DMS 273 treated with DMSO at 0.1 percent for 48 hours (cell line): ENCODE measurements at regions not wholly inside any gene's neighbourhood (a gene's known extent, or its start where the extent isn't known, plus 50 kb on each side); places are given as distances from the start of the nearest gene placed in this dataset.

Source experiments
- DNase-seq: peaks from one replicate; lab custom pipeline; 2025; lab: John Stamatoyannopoulos, UW

DNA sequence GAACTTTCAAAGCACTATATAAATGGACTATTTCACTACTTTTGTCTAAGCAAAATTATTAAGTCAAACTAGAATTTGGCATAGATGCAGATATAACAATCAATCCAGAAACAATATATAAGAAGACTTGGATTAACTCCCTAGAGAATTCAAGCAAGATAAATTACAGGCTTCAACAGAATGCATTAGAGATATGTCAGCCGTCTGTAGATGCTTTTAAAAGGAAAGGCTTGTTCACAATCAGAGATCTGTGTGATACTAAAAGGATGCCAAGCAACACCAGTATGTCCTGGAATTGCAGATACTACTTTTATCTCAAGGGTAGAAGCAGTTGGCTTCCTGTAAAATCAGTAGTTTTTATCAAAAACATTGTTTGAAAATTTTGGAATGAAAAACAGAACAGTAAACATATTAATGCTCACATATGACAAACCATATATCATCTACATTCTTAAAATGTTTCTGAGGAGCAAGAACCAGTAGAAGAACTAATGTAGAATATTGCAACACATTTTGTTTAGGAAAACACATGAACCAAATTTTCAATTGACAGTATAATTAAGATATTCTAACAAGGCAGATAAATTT lies 947.9 kb upstream of the LRRN3 start:
- no peak for DNase-seq

DNA sequence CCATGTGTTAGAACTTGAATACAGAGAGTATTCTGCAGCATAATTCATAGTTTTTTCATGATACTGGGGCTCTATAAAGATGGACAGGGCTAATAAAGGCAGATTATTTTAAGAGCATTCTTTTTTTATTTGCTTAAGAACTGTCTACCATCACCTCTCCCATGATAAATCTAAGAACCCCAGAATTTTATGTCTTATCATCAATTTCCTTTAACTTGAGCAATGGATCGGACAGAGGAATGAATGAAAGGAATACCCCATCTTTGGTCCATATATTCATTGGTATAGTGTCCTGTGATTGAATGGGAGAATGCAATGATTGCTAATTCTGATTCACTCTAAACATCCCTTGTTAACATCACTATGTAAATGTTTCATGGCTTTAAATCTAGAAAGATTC lies 946.3 kb upstream of the LRRN3 start:
- no peak for DNase-seq

DNA sequence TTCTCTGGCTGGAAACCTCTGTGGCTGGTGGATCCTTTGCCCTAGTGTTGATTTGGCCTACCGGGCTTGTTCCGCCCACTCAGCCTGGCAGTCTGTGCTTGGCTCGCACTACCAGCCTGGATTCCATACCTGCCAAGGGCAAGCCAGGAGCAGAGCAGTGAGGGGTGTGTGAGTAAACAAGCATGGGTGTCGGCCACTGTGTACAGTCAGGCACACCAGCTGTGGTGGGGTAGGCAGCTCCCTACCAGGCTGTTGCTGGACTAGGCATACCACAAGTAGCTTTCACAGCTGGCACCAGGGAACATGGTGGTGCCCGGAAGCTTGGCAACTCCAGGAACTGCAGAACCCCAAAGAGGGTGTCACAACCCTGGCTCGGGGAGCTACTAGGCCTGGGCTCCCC lies 942.9 kb upstream of the LRRN3 start:
- no peak for DNase-seq

DNA sequence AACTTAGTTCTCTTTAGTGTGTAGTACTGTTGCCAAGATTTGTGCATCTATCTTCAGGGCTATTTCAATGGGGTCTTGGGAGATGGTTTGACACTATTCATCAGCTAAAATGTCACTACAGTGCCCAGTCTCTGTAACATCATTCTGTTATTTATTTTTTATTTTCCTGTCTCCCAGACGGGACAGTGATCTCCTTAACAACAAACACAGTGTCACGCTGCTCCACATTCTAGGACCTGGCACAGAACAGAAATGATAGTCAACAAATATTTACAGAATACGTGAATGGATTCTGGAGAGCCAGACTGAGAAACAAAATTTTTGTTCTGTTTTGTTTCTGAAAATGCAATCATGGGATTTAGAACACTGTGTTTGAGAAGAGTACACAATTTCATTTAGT lies 937.7 kb upstream of the LRRN3 start:
- DNase-seq: no peak

DNA sequence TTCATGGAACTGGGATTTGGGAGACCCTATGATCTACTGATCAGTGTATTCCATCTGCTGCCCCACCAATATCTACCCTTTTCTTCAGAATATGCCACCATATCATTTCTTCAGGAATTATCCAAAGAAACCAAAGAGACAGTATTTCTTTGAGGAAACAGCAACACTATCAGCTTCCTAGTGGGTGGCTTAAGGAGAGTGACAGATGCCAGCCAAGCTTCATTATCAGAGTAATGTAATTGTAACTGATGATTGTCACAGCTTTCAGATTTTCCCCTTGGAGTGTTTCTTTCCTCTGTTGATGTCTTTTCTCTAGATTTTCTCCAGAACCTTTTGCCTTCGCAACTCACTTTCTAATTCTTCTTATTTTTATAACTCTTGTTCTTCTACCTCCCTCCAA lies 934.4 kb upstream of the LRRN3 start:
- no peak for DNase-seq

DNA sequence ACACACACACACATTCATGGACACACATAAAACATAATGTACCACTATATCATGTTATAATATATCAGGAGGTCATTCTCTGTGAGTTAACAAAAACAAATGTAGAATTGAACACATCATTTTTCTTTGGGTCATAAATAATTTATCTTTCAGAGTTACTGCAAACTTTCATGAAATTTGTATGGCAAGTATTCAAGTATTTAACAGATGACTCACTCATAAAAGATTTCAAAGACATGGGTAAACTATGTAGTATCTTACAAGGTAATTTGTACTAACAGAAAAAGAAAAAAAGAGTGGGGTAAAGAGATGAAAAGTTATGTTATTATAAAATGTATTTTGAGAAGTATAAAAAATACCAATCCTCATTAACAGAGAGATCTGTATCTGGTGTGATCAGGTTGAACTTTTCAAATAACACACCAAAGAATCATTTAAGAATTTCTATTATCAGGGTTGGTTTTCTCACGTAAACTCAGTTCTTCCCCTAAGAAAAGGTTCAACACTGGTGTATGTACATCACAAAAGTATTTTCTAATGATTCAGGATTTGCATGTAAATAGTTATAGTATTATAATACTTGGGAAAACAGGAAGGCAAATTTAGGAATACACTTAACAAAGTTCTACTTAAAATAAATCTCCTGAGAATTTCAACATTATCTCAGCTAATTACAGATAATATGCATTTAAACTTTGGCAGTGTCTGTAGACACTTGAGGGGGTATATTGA lies 933.1 kb upstream of the LRRN3 start:
- DNase-seq: no peak

DNA sequence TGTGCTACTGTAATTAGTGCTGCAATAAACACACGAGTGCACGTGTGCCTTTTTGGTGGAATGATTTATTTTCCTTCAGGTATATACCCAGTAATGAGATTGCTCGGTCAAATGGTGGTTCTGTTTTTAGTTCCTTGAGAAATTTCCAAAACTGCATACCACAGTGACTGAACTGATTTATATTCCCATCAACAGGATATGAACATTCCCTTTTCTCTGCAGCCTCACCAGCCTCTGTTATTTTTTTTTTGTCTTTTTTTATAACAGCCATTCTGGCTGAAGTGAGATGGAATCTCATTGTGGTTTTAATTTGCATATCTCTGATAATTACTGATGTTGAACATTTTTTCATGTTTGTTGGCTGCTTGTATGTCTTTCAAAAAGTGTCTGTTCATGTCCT lies 922.9 kb upstream of the LRRN3 start:
- no peak for DNase-seq

DNA sequence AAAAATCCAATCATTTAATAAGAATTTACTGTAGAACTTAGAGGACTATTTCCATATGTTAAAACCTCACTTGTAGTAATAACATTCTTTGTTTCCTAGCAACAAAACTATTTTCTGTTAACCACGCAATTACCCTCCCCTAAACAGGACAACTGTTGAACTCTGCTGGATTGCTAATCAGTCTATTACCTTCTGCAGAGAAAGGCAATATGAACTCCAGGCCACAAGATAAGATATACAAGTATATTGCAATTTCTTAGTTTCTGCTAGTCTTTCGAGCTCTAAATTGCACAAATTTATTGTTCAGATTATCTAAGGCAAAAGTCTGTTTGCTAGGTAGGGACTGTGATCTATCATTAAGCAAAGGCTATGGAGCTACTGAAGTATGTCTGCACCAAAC lies 920.1 kb upstream of the LRRN3 start:
- peak; percentile 38 for DNase-seq

DNA sequence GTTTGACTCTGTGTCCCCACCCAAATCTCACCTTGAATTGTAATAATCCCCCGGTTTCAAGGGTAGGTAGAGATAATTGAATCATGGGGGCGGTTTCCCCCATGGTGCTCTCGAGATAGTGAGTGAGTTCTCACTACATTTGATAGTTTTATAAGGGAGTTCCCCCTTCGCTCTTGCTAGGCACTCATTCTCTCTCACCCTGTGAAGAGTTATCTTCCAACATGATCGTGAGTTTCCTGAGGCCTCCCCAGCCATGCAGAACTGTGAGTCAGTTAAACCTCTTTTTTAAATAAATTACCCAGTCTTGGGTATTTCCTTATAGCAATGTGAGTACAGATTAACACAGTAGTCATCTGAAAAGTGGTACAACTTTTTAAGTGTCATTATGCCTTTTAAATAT lies 913.5 kb upstream of the LRRN3 start:
- DNase-seq: no peak

DNA sequence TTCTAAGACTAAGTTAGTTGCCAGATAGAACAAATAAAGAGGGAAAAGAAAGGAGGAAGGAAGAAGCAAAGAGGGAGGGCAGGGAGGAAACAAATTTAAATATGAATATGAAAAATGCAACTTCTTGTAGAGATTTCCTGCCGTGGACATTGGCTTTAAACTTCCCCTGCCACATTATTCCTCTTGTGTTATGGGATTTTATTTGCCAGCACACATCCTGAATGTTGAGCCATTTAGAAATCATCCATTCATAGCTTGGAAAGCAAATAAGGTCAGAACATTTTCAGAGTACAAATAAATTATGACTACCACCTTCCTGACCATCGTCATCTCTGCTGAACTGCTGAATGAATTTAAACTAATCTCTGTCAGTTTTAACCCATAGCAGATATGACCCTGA lies 911.9 kb upstream of the LRRN3 start:
- DNase-seq: no peak

DNA sequence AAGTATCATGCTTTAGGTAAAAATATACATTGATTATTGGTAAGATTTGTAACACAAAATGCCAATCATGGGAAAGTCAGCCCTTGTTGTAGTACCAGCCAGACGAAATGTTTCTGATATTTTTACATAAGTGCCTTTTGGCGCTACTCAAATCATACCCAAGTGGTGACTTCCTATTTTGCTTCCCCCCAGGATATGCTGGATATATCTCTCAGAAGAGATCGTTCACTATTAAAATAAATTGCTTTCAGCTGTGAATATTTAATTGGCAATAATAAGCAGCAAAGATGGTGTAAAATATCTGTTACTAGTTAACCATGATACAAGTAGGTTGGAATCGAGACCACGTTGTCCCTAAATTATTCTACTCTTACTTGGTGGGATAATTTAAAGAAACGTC lies 909.2 kb upstream of the LRRN3 start:
- no peak for DNase-seq

DNA sequence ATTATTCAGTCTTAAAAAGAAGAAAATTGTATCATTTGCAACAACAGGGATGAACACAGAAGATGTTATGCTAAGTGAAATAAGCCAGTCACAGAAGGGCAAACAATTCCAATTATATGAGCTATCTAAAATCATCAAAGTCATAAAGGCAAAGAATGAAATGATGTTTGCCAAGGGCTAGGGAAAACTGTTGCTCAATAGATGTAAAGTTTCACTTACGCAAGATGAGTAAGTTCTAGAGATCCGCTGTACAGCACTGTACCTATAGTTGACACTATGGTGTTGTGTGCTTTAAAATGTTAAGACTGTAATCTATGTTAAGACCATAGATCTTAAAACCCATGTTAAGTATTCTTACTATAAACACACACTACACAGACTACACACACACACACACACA lies 904.6 kb upstream of the LRRN3 start:
- no peak for DNase-seq

DNA sequence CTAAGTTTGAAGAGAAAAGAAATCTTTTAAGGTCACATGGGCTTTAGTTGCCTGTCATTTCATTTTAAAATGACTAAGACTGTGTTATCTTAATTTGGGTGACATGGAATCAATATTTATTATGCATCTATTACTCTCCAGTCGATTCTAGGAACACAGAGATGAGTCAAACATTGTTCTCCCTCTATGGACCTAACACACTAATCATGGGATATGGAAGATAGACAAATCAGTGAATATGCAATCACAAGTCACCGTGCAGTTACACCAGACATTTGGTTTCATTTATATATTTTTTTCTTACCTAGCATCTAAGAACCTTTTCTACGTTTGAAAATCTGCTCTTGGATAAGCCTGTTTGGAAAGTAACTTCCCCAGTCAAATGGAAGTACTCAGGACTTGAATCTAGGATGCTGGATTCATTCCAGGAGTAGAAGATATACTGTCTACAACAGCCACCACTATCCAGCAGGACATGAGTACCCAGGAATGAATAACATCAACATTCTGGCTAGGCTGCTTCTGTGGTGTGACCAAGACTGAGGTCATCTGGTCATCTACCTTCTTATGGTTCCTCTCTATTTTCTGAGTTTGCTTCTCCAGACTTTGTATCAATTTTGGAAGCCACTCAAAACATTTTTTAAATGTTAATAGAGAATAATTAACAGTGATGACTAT lies 902.9 kb upstream of the LRRN3 start:
- DNase-seq: no peak

DNA sequence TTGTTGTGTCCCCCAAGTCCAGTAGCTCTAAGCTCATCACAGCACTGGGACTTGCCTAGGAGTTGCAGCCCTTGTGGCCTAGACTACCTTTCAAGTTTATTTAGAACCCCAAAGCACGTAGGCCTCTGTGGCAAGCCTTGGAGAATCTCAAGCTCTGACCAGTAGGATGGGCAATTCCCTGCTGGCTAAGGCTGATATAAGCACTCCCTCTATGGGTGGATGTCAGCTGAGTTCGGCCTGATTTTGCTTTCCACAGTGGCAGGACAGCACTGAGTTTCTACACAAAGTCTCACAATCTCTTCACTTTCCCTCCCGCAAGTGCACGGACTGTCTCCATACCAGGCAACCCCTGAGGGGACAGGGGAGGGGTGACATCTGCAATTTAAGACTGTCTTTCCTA lies 886.4 kb upstream of the LRRN3 start:
- no peak for DNase-seq

DNA sequence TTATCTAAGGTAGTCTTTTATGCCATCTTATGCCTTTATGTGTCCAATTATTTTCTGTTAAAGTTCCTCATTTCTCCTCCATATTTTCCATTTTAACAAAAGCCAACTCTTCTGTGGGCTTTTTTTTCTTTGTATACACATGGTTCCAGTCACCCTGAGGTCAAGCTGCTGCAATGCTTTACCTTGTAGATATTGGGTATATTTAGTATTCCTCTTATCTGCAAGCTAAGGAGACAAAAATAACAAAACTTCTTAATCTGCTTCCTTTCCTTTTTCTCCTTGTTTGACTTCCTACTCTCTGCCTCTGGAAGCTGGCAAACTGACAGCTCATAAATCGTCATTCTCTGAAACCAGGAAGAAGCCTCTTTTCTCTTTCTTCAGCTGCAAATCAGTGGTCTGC lies 885.0 kb upstream of the LRRN3 start:
- DNase-seq: no peak

DNA sequence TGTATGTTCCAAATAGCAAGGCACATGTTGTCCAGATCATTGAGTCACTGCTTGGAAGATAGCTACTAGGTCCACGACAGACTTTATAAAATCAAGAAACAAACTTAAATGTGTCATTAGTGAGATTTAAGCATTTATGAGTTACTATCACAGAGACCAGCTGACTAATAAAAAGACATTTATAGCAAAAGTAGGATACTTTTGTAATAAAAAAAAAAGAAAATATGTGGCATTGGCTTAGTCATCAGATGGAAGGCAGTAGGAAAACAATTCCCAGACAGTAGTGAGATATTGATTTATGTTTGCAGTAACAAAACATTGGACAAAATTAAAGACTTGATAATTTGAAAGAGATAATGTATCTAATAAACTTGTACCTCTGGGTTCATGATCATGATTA lies 881.0 kb upstream of the LRRN3 start:
- no peak for DNase-seq

DNA sequence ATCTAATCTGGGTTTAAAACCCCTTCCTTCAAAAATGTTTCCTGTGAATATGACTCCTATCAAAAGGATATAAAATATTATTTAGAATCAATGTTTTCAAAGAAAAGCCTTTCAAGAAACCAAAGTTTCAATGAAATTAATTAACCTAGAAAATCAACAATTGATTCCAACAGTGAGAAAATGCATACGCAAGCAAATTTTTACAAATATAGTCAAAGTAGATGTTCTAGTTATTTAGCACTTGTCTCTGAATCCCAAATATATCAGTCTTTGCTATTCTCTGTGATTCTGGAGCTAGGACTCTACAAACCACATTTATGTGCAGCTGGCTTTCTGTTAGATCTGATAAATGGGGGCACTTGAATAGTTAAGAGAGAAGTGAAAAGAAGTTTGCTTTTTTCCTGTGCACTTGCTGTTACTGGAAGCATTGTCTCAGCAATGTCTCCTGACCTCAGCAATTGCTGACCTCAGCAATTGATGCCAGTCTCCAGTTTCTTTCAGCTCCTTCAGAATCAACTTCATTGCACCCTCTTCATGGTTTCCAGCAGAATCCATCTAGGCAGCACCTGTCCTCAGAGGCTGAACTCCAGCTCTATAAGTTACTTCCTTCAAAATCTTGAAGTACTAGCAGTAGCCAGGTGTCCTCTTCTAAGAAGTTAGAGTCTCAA lies 879.9 kb upstream of the LRRN3 start:
- no peak for DNase-seq

DNA sequence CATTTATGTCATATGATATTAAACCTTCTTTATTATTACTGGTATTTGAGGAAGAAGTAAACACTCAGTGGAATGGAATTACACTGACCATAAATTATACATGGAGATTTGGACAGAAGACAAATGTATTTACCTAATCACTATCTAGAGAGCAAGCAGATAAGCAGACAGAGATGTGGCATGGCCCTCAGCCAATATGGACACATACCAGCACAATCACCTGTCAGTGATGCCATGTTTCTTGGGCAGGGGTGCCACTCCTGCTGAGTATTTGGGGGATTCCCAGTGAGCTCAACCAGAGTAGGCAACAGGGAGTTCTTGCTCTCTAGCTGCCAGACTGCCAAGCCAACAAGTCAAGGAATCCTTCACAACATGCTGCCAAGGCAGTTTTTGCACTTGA lies 866.3 kb upstream of the LRRN3 start:
- DNase-seq: no peak

DNA sequence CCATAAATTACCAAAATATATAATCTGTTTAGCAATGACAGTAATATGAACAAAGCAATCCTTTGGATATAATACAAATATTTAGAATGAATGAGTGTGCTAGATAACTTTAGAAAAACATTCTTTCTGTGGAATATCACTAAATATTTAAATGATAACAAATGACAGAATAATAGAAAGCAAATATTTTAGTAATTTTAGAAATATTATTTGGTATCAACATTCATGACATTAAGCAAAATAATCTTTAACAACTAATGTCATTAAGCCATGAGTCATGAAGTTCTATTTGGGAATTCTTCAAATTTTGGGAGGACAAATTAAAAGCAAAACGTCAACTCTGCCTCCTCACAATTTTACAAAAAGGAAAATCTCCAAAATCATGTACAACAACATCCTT lies 844.8 kb upstream of the LRRN3 start:
- DNase-seq: no peak

DNA sequence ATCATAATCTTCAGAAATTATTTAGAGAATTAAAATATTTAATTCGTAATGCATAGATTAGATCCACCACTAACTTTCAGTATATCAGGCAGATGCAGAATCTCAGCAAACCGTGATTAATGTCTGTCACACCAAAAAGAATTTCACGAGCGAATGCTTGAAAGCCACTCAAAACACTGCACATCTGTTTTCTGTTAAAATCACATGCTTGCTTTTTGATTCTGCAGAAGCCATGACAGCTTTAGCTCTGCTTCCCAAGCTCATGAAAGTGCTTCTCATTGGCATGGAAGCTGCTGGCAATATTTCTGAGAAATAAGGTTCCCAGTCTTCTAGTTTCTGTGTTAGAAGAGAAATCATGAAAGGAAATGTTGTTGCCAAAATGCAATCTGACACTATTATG lies 837.8 kb upstream of the LRRN3 start:
- no peak for DNase-seq

DNA sequence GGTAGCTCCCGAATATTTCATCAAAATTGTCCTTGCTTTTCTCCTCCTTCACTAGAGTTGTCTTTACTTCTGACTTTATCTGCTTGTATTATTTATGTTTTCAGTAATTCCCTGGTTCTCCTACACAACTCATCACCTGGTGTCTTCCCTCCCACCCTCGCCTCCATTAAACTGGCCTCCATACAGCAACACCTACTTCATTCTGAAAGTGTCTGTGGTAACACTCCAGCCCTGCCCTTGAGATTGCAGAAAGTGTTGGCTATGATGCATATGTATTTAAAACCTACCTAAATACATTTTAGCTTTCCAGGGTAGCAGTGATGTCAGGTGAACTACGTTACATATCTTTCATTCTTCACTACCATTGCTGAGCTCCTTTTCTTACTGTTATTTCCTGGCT lies 833.3 kb upstream of the LRRN3 start:
- no peak for DNase-seq

DNA sequence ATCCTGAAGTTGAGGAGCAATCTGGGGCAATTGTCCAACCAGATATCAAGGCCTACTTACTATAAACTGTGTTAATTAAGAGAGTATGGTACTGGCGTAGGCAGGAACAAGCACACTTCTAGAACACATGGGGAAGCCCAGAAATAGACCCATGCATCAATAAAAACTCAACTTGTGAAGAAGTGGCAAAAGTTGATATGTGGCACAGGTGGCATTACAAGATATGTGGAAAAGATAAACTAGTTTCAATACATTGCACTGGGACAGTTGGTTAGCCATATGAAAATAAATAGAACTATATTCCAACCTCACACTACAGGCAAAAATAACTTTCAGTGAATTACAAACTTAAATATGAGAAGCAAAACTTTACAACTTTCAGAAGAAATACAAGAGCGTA lies 828.7 kb upstream of the LRRN3 start:
- no peak for DNase-seq

DNA sequence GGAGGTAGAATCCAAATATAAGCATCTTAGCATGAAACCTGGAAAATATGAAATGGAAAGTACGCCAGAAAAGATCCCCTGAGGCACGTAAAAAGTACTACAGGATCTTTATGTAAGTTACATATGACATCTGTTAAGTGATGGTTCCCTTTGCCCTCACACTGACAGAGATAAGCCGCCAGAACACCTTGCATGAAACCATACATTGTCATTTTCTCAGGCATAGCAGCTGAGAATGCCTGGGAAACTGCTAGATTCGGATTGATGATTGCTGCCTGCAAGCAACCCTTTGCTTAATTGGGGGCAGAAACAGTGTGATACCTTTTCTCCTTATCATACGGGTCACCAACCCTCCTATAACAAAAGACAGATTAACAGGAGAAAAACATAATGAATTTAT lies 826.6 kb upstream of the LRRN3 start:
- DNase-seq: no peak
